ENCODE measurements at regions not wholly inside any gene's neighbourhood (a gene's known extent, or its start where the extent isn't known, plus 50 kb on each side); places are given as distances from the start of the nearest gene placed in this dataset.

GRCh38 chr20:43778375-43778774 lies 51.6 kb upstream of the GTSF1L start:
- H3K4me2 ChIP-seq (ENCODE audit: low read length) = no peak overlapping the region
- no peaks in the 10 kb centered on the region for H3K79me2 ChIP-seq (ENCODE audit: low read length)
- peaks cover 6% of the 10 kb centered on the region for H3K4me1 ChIP-seq (ENCODE audit: low read length)
- H3K36me3 ChIP-seq (replicated peaks; ENCODE audit: low read depth, low read length) = peaks cover 6% of the 10 kb centered on the region
- H3K9me3 ChIP-seq (ENCODE audit: insufficient read depth, low read length) = peaks cover 11% of the 10 kb centered on the region; the same call in 1 of the 2 replicates
- H3K9ac ChIP-seq (ENCODE audit: low read length) = no peak overlapping the region
- H3K4me3 ChIP-seq (ENCODE audit: low read length) = no peak overlapping the region
- no peaks in the 10 kb centered on the region for H3K27me3 ChIP-seq (ENCODE audit: low read depth, low read length)
- H4K20me1 ChIP-seq (ENCODE audit: insufficient read depth, low read length) = no peaks in the 10 kb centered on the region
- TF ChIP-seq CTCF (IDR thresholded peaks at IDR 0.05; ENCODE audit: low read depth, low read length) (no peak), EZH2phosphoT487 (IDR thresholded peaks at IDR 0.05; ENCODE audit: low read depth) (no peak)
- no peak overlapping the region for H2AFZ ChIP-seq (ENCODE audit: low read depth, low read length)
- no peak overlapping the region for H3K27ac ChIP-seq (ENCODE audit: low read length)

GRCh38 chr20:43776691-43777090 lies 49.9 kb upstream of the GTSF1L start:
- Histone ChIP-seq H3K27me3 (ENCODE audit: low read depth, low read length) (no peaks in the 10 kb centered on the region; the same call in 1 of the 2 replicates), H3K4me1 (ENCODE audit: low read length) (peaks cover 8% of the 10 kb centered on the region), H3K9ac (ENCODE audit: low read length) (no peak overlapping the region), H3K79me2 (ENCODE audit: low read length) (no peaks in the 10 kb centered on the region), H3K27ac (ENCODE audit: low read length) (no peak overlapping the region), H3K9me3 (ENCODE audit: insufficient read depth, low read length) (peaks cover 11% of the 10 kb centered on the region; the same call in 1 of the 2 replicates), H3K4me2 (ENCODE audit: low read length) (no peak overlapping the region), H3K36me3 (replicated peaks; ENCODE audit: low read depth, low read length) (peaks cover 6% of the 10 kb centered on the region), H4K20me1 (ENCODE audit: insufficient read depth, low read length) (no peaks in the 10 kb centered on the region), H3K4me3 (ENCODE audit: low read length) (no peak overlapping the region), H2AFZ (ENCODE audit: low read depth, low read length) (no peak overlapping the region)
- TF ChIP-seq EZH2phosphoT487 (IDR thresholded peaks at IDR 0.05; ENCODE audit: low read depth) (no peak), CTCF (IDR thresholded peaks at IDR 0.05; ENCODE audit: low read depth, low read length) (no peak)

Measured in OCI-LY3 (cell line).